SH-SY5Y (cell line): ENCODE measurements at regions not wholly inside any gene's neighbourhood (a gene's known extent, or its start where the extent isn't known, plus 50 kb on each side); places are given as distances from the start of the nearest gene placed in this dataset.

Experiments
- GATA2 ChIP-seq: IDR thresholded peaks from 2 replicates; pipeline ENCODE4 v1.6.1; 2011; ENCODE audit warnings: mild to moderate bottlenecking, low read depth, low read length
- GATA3 ChIP-seq: IDR thresholded peaks from 2 replicates; pipeline ENCODE4 v1.6.1; 2011; ENCODE audit warnings: low read depth, mild to moderate bottlenecking, low read length, moderate library complexity

- TF ChIP-seq GATA3 (no peak), GATA2 (no peak)
Measured at GRCh38 chr12:58803908-58804307, 116.4 kb downstream of the LRIG3 start.
